ENCODE measurements at regions not wholly inside any gene's neighbourhood (a gene's known extent, or its start where the extent isn't known, plus 50 kb on each side); places are given as distances from the start of the nearest gene placed in this dataset.
"Not testable (repeated sequence)": the region's sequence is repeated elsewhere in the genome, so short reads cannot be mapped to it uniquely, and the experiment has no call there.

DNA sequence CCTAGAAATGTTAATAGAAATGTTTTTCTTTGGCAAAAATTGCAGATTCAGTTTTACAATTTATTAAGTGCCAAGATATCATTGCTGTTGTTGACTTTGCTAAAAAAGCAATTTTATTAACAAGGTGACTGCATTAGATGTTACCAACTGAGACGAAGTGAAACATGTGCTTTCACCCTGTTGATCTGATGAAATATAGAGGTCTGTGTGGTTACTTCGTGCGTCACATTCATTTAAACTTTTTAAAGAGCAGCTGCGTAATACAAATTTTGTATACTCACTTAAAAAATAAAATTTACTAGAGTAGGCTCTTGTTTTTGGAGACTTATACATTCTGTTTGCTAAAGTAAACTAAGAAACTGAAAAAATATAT is 465.7 kb downstream of the USP25 start:
- Histone ChIP-seq H3K27ac (no peak overlapping the region), H3K9me3 (replicated peaks) (no peaks in the 10 kb centered on the region), H3K36me3 (no peaks in the 10 kb centered on the region), H3K4me3 (no peak overlapping the region), H3K27me3 (replicated peaks) (no peaks in the 10 kb centered on the region), H3K4me1 (replicated peaks) (peaks cover 6% of the 10 kb centered on the region)
- no peak for DNase-seq (ENCODE audit: low read depth in 1 of 2, low spot score in 2 of 2)

DNA sequence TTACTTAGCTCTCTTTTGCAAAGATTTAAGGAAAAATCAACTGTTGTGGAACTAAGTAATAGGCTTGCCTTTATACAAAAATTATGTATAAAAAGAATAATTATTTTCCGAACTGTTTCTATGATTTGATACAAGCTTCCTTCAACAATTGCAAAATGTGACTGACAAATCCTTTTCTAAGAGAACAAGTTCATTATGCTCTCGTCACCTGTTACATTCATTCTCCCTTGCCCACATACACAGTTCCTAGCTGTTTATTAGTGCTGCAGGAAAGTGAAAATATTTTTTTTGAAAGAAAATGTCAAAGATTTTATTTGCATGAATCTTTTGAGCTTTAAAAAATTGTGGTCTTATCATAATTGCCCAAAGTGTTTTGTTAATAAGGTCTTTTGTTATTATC is 466.2 kb downstream of the USP25 start:
- Histone ChIP-seq H3K36me3 (no peaks in the 10 kb centered on the region), H3K4me1 (replicated peaks) (peaks cover 6% of the 10 kb centered on the region), H3K27me3 (replicated peaks) (no peaks in the 10 kb centered on the region), H3K4me3 (no peak overlapping the region), H3K27ac (no peak overlapping the region), H3K9me3 (replicated peaks) (no peaks in the 10 kb centered on the region)
- DNase-seq (ENCODE audit: low read depth in 1 of 2, low spot score in 2 of 2) = no peak

DNA sequence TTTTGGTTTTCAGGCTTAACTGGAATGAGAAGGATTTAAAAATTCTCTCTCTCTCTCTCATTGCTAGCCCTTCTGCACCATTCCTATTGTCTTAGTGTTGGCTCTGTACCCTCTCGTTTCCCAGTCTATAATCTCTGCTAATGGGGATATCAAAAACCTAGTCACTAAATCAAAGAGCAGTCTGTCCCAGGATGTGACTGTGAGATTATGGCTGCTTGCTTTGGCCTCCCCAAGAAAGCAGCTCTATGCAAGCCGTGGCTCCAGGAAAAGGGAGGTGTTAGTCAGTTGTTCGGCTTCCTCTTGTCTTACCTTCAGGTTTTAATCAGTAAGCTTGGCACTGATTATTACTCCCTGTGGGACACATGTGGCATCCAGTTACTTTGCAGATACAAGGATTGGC is 468.8 kb downstream of the USP25 start:
- H3K27me3 ChIP-seq (replicated peaks) = no peaks in the 10 kb centered on the region
- DNase-seq (ENCODE audit: low read depth in 1 of 2, low spot score in 2 of 2) = no peak
- H3K9me3 ChIP-seq (replicated peaks) = no peaks in the 10 kb centered on the region
- no peaks in the 10 kb centered on the region for H3K36me3 ChIP-seq
- no peak overlapping the region for H3K27ac ChIP-seq
- no peak overlapping the region for H3K4me3 ChIP-seq
- H3K4me1 ChIP-seq (replicated peaks) = peaks cover 6% of the 10 kb centered on the region

DNA sequence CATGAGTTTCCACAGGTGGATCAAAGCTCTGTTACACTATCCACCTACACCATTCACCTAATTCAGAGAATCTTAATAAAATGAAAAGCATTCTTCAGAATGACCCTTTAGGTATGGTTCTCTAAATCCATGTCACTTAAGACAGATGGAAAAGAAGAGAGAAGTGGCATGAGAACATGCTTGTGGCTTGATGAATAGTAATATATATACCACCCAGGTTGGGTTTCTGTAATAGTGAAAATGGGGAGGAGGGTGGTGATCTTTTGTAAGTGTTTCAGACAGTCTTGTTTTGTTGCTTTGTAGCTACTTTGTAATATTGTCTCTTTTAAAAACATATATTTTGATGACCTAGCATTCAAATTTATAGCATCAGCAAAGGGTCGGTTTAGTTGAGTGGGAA is 469.8 kb downstream of the USP25 start:
- Histone ChIP-seq H3K36me3 (no peaks in the 10 kb centered on the region), H3K4me3 (no peak overlapping the region), H3K9me3 (replicated peaks) (no peaks in the 10 kb centered on the region), H3K27me3 (replicated peaks) (no peaks in the 10 kb centered on the region), H3K27ac (no peak overlapping the region), H3K4me1 (replicated peaks) (peaks cover 6% of the 10 kb centered on the region)
- no peak for DNase-seq (ENCODE audit: low read depth in 1 of 2, low spot score in 2 of 2)

DNA sequence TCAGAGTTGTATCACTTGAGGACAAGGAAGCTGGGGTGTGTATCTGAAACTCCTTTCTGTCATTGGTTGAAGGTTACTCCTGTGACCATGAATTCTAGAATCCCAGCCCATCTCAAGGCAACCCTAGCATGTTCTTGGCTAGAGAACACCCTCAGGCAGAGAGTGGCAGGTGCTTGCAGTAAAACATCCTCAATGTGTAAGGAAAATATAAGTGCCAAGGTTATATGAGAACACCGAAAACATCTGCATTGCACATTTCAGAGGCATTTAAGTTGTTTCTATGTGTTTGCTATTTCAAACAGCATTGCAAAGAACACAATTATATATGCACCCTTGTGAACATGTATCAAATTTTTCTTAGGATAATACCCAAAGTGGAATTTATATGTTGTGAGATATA is 471.9 kb downstream of the USP25 start:
- H3K27me3 ChIP-seq (replicated peaks) = no peaks in the 10 kb centered on the region
- no peak for DNase-seq (ENCODE audit: low read depth in 1 of 2, low spot score in 2 of 2)
- no peaks in the 10 kb centered on the region for H3K9me3 ChIP-seq (replicated peaks)
- H3K27ac ChIP-seq = no peak overlapping the region
- H3K4me3 ChIP-seq = no peak overlapping the region
- no peaks in the 10 kb centered on the region for H3K36me3 ChIP-seq
- H3K4me1 ChIP-seq (replicated peaks) = no peaks in the 10 kb centered on the region

DNA sequence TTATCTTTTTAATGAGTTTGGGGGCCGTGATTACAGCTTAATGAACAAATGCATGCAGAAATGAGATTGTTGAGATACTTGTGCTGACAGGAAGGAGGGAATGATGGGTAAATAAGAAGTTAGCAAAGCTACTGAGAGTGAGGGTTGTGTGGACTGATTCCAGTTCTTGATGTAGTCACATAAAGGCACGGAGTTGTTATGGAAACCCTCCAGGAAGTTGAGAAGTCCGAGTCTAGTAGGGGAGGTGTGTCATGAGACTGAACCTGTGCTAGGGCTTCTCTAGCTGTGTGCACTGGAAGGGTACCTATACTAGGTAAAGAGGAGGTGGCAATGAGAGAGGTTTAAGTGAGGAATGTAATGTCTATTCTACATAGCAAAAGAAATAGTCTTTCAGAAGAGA is 475.7 kb downstream of the USP25 start:
- no peak for DNase-seq (ENCODE audit: low read depth in 1 of 2, low spot score in 2 of 2)
- H3K4me3 ChIP-seq = no peak overlapping the region
- H3K9me3 ChIP-seq (replicated peaks) = no peaks in the 10 kb centered on the region
- no peaks in the 10 kb centered on the region for H3K4me1 ChIP-seq (replicated peaks)
- no peaks in the 10 kb centered on the region for H3K27me3 ChIP-seq (replicated peaks)
- H3K27ac ChIP-seq = no peak overlapping the region
- H3K36me3 ChIP-seq = no peaks in the 10 kb centered on the region

DNA sequence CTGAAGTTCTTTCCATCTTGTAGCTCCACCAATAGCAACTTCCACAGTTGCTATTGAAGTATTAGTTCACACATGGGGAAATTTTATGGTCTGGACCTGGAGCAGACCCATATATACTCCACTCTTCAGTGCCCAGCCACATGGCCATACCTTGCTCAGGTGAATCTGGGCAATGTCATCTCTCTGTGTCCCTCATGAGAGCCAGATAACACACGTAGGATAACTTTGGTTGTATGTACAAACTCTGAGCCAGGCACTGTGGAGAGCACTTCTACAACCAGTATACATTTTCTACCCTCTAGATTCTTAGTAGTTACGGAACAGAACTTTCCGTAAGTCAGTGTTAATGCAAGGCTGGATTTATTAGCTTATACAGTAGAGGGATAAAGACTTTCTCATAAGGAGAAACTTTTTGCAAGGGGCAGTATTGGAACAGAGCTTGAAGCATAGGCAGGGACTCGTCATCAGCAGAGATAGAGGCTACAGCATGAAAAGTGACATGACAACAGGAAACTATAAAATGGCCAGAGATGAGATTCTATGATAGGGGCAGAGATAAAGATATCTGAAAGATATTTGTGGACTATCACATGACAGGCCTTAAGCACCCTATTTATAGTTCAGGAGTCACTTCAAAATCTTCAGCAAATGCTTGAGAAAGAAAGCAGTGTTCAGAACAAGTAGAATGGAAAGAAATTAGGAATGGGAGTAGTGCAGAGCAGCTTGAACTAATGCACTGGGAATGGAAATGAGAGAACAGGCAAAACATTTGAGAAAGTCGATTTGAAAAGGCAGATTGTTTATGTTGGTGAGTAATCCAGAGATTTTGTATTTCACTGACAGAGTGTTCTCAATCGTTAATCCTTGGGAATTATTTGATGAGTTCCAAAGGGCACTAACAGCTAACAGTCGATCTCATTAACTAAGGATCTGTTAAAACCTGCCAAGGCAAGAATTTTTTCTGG is 481.8 kb downstream of the USP25 start:
- Histone ChIP-seq H3K4me3 (no peak overlapping the region), H3K27ac (no peak overlapping the region), H3K9me3 (replicated peaks) (no peaks in the 10 kb centered on the region), H3K36me3 (no peaks in the 10 kb centered on the region), H3K27me3 (replicated peaks) (no peaks in the 10 kb centered on the region), H3K4me1 (replicated peaks) (no peaks in the 10 kb centered on the region)
- DNase-seq (ENCODE audit: low read depth in 1 of 2, low spot score in 2 of 2) = no peak

DNA sequence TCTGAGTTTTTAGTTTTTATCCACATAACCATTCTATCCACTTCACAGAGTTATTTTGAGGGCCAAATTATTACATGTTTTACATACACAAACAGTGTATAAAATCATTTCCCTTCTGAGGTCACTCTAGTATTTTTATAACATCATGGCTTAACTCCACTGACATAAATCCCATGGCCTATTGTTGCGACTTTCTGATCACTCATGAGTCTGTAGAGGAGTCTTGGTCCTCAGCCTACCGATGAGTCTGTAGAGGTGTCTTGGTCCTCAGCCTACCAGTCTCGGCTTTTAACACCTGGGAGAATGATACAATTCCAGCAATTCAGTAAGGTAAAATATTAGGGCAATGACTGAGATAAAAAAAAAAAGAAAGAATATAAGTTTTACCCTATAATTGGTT is 483.7 kb downstream of the USP25 start:
- Histone ChIP-seq H3K27me3 (replicated peaks) (no peaks in the 10 kb centered on the region), H3K4me1 (replicated peaks) (no peaks in the 10 kb centered on the region)
- no peak for DNase-seq (ENCODE audit: low read depth in 1 of 2, low spot score in 2 of 2)

DNA sequence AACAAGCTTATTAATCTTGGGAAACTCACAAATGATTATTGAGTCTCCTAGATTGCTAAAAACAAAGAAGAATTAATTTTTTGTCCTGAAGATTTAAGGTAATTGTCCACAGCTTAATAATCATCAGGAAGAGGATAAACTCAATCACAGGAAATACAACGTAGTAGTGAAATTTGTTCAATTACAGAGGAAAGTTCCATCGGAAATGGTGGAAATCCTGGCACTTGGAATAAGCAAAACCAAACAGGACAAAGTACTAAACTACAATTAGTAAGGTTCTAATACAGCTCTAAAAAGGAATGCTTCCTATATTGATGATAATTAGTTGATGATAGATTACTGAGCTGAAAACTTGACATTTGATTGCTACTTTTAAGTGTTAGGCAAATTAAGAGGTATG is 485.4 kb downstream of the USP25 start:
- no peaks in the 10 kb centered on the region for H3K9me3 ChIP-seq (replicated peaks)
- H3K4me1 ChIP-seq (replicated peaks) = no peaks in the 10 kb centered on the region
- no peak overlapping the region for H3K27ac ChIP-seq
- DNase-seq (ENCODE audit: low read depth in 1 of 2, low spot score in 2 of 2) = no peak
- no peak overlapping the region for H3K4me3 ChIP-seq
- H3K27me3 ChIP-seq (replicated peaks) = no peaks in the 10 kb centered on the region
- H3K36me3 ChIP-seq = no peaks in the 10 kb centered on the region

More for the DNA sequence above, 483.7 kb downstream of the USP25 start:
- Histone ChIP-seq H3K36me3 (no peaks in the 10 kb centered on the region), H3K4me3 (no peak overlapping the region), H3K9me3 (replicated peaks) (no peaks in the 10 kb centered on the region), H3K27ac (no peak overlapping the region)

DNA sequence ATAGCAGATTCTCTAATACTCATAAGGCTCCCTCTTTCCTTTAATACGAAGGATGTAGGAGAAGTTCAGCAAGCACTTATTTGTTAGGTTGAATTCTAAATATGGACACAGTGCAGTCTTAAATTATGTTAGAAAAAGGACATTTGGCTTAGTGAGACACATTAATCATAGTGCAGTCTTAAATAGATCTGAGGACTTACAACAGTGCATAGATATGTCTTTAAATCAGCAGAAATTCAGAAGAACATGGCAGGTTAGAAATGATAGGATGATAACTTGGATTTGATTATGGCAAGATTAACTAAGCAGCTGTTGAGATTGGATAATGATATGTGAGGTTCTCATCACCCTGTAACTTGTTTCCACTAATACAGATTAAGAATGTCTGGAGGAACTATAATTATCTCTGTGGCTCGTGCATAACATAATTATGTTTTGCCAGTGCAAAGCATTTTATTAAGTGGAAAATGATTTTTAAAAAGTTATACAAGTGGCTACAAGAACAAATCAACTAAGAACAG is 485.9 kb downstream of the USP25 start:
- Histone ChIP-seq H3K27me3 (replicated peaks) (no peaks in the 10 kb centered on the region), H3K27ac (no peak overlapping the region), H3K4me3 (no peak overlapping the region), H3K4me1 (replicated peaks) (no peaks in the 10 kb centered on the region), H3K36me3 (no peaks in the 10 kb centered on the region), H3K9me3 (replicated peaks) (no peaks in the 10 kb centered on the region)
- DNase-seq (ENCODE audit: low read depth in 1 of 2, low spot score in 2 of 2) = no peak

DNA sequence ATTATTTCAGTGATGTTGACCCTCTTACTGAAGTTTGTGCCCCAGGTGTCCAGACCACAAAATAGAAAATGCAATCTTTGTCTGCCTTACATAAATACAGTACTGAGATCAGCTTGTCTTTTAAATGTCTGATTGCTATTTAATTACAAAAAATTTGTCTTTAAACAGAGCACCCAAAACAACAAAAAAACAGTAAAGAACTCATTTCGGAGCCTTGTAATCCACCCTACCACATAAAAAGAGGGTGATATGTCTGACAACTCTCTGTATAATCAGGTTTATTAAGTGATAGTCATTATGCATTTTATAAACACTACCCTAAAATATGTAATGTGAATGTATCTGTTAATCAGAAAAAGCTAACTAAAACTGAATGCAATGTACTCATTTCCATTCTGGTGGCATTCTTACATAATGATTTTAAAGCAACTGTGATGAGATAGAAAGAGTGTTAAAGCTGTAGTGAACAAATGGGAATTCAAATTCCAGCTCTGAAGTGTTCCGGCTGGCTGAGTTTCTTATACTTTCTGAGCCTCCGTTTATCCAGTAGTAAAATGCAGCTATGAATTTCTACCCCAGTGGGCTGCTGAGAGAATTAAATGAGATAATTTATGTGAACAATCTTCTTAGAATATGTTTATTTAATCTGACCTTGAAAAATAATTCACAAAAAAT is 486.6 kb downstream of the USP25 start:
- DNase-seq (ENCODE audit: low read depth in 1 of 2, low spot score in 2 of 2) = no peak
- Histone ChIP-seq H3K4me1 (replicated peaks) (no peaks in the 10 kb centered on the region), H3K4me3 (no peak overlapping the region), H3K36me3 (no peaks in the 10 kb centered on the region), H3K27ac (no peak overlapping the region), H3K9me3 (replicated peaks) (no peaks in the 10 kb centered on the region), H3K27me3 (replicated peaks) (no peaks in the 10 kb centered on the region)

DNA sequence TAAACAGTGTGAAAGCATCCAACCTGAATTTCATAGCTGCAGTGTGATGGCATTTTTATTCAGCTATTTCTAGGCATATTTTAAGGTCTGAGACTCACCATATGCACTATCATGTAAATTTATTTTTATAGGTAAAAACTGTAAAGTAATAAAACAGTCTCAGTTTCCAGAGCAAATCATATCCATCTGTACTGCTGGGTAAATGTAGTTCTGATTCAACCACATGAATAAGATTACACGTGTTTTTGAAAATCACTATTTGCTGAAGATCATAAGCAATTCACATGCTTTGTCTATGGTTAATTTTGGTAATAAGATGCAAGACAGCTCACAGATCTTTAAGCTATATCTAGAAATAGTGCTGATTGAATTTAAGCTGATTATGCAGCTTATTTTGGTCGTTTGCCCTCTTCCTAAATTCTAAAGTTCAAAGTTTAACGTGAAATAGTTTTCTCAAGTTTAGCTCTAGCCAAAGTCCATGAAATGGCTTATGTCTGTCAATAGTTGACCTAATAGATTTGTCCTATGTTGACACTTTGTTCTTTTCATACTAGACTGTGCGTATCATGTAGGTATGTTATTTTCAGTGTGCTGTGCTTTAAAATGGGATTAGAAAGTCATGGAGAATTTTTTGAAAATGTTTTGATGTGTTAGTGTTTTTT is 489.0 kb downstream of the USP25 start:
- H3K9me3 ChIP-seq (replicated peaks) = no peaks in the 10 kb centered on the region
- no peaks in the 10 kb centered on the region for H3K36me3 ChIP-seq
- no peak overlapping the region for H3K27ac ChIP-seq
- DNase-seq (ENCODE audit: low read depth in 1 of 2, low spot score in 2 of 2) = no peak
- no peaks in the 10 kb centered on the region for H3K4me1 ChIP-seq (replicated peaks)
- no peaks in the 10 kb centered on the region for H3K27me3 ChIP-seq (replicated peaks)
- no peak overlapping the region for H3K4me3 ChIP-seq

DNA sequence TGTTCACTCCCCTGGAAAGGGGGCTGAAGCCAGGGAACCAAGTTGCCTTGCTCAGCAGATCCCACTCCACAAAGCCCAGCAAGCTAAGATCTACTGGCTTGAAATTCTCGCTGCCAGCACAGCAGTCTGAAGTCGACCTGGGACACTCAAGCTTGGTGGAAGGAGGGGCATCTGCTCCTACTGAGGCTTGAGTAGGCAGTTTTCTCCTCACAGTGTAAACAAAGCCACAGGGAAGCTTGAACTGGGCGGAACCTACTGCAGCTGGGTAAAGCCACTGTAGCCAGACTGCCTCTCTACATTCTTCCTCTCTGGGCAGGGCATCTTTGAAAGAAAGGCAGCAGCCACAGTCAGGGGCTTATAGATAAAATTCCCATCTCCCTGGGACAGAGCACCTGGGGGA is 495.0 kb downstream of the USP25 start:
- H3K4me1 ChIP-seq (replicated peaks); H3K36me3 ChIP-seq; H3K27ac ChIP-seq; H3K4me3 ChIP-seq; H3K9me3 ChIP-seq (replicated peaks); DNase-seq (ENCODE audit: low read depth in 1 of 2, low spot score in 2 of 2); H3K27me3 ChIP-seq (replicated peaks): not testable (repeated sequence)
